ENCODE measurements at regions not wholly inside any gene's neighbourhood (a gene's known extent, or its start where the extent isn't known, plus 50 kb on each side); places are given as distances from the start of the nearest gene placed in this dataset.
"Not testable (repeated sequence)": the region's sequence is repeated elsewhere in the genome, so short reads cannot be mapped to it uniquely, and the experiment has no call there.

- no peak for TF ChIP-seq CTCF (conservative IDR thresholded peaks at IDR 0.05; ENCODE audit: low read depth, low read length)
- DNase-seq (ENCODE audit: low read depth) = peak; percentile 48
- no peak overlapping the region for H3K4me3 ChIP-seq (ENCODE audit: low read depth, low read length)
Observed at GRCh38 chr18:34942276-34942675, 98.9 kb upstream of the MAPRE2 start.

GRCh38 chr18:34942975-34943374, 98.2 kb upstream of the MAPRE2 start:
- no peak for DNase-seq (ENCODE audit: low read depth)
- TF ChIP-seq CTCF (conservative IDR thresholded peaks at IDR 0.05; ENCODE audit: low read depth, low read length) = no peak
- H3K4me3 ChIP-seq (ENCODE audit: low read depth, low read length) = no peak overlapping the region

- no peak for DNase-seq (ENCODE audit: low read depth)
Observed at GRCh38 chr18:34943587-34943986, 97.6 kb upstream of the MAPRE2 start.

GRCh38 chr18:34947711-34948125, 93.5 kb upstream of the MAPRE2 start:
- DNase-seq (ENCODE audit: low read depth) = peak; percentile 81
- no peak for TF ChIP-seq CTCF (conservative IDR thresholded peaks at IDR 0.05; ENCODE audit: low read depth, low read length)

More at GRCh38 chr18:34943587-34943986, 97.6 kb upstream of the MAPRE2 start:
- TF ChIP-seq CTCF (conservative IDR thresholded peaks at IDR 0.05; ENCODE audit: low read depth, low read length) = no peak
- H3K4me3 ChIP-seq (ENCODE audit: low read depth, low read length) = no peak overlapping the region

GRCh38 chr18:34951625-34952379, 89.4 kb upstream of the MAPRE2 start:
- no peak for TF ChIP-seq CTCF (conservative IDR thresholded peaks at IDR 0.05; ENCODE audit: low read depth, low read length)
- H3K4me3 ChIP-seq (ENCODE audit: low read depth, low read length) = no peak overlapping the region
- DNase-seq (ENCODE audit: low read depth) = peak; percentile 21

More at GRCh38 chr18:34947711-34948125, 93.5 kb upstream of the MAPRE2 start:
- no peak overlapping the region for H3K4me3 ChIP-seq (ENCODE audit: low read depth, low read length)

- no peak for TF ChIP-seq CTCF (conservative IDR thresholded peaks at IDR 0.05; ENCODE audit: low read depth, low read length)
- no peak for DNase-seq (ENCODE audit: low read depth)
Observed at GRCh38 chr18:34953212-34953611, 88.0 kb upstream of the MAPRE2 start.

GRCh38 chr18:34955494-34955893, 85.7 kb upstream of the MAPRE2 start:
- not testable (repeated sequence) for DNase-seq (ENCODE audit: low read depth); H3K4me3 ChIP-seq (ENCODE audit: low read depth, low read length)

More at GRCh38 chr18:34953212-34953611, 88.0 kb upstream of the MAPRE2 start:
- H3K4me3 ChIP-seq (ENCODE audit: low read depth, low read length) = no peak overlapping the region

Measured in choroid plexus epithelial cell (primary cell).